T-cell (primary cell): ENCODE measurements at regions not wholly inside any gene's neighbourhood (a gene's known extent, or its start where the extent isn't known, plus 50 kb on each side); places are given as distances from the start of the nearest gene placed in this dataset.
"Not testable (repeated sequence)": the region's sequence is repeated elsewhere in the genome, so short reads cannot be mapped to it uniquely, and the experiment has no call there.

Experiments used
- ATAC-seq, 4 experiments: fragments of 200-7000 bp in 3 of 4; fragments of 150-1000 bp in 1 of 4; cut with Tn5 transposase; replicated peaks in 1 of 4; 1 replicate in 3 of 4; 2 replicates in 1 of 4; pipeline ENCODE4 v1.10.0; 2021; ENCODE audit warnings: moderate library complexity in 3 of 4, mild to moderate bottlenecking in 2 of 4, moderate number of reproducible peaks in 1 of 4
- CTCF ChIA-PET, 2 donors: fragments of 300-600 bp; sonication (Branson Sonifier 250); formaldehyde crosslinking; loops; one replicate each; lab custom pipeline; 2022; ENCODE audit warnings: antibody characterized with exemption in 2 of 2; lab: Charles Lee
- POLR2A ChIA-PET, 2 donors: fragments of 300-600 bp; sonication (Branson Sonifier 250); formaldehyde crosslinking; loops; one replicate each; lab custom pipeline; 2022; ENCODE audit warnings: antibody characterized with exemption in 2 of 2; lab: Charles Lee
- DNase-seq, 35 experiments: peaks; one replicate each; pipeline versions ENCODE4 v3.0.0 to v3.0.0-alpha.2; 2013 to 2023
- H3K27ac ChIP-seq: one replicate; pipeline ENCODE4 v1.5.1; 2013; ENCODE audit warnings: low read length
- H3K27me3 ChIP-seq, 2 experiments: replicated peaks in 1 of 2; 1 replicate in 1 of 2; 2 replicates in 1 of 2; pipeline versions ENCODE4 v1.6.1 to v1.7.0; 2013; ENCODE audit warnings: low read length in 1 of 2, mixed read lengths in 1 of 2; ENCODE audit not compliant: control insufficient read depth in 2 of 2, insufficient read depth in 2 of 2; ENCODE audit errors: extremely low read depth in 1 of 2
- H3K36me3 ChIP-seq, 2 donors: 1 replicate in 1 of 2; 2 replicates in 1 of 2; pipeline versions ENCODE4 v1.6.1 to v1.7.0; 2013; ENCODE audit warnings: low read length in 1 of 2; ENCODE audit not compliant: control insufficient read depth in 2 of 2, insufficient read depth in 1 of 2; ENCODE audit errors: extremely low read depth in 1 of 2
- H3K4me1 ChIP-seq, 2 experiments: 1 replicate in 1 of 2; 2 replicates in 1 of 2; pipeline versions ENCODE4 v1.6.1 to v1.7.0; 2013; ENCODE audit warnings: low read length in 2 of 2, mixed read lengths in 1 of 2; ENCODE audit not compliant: insufficient read depth in 2 of 2, control insufficient read depth in 1 of 2; ENCODE audit errors: extremely low read depth in 1 of 2
- H3K4me3 ChIP-seq, 2 donors: 1 replicate in 1 of 2; 2 replicates in 1 of 2; pipeline versions ENCODE4 v1.5.1 to v1.7.0; 2013; ENCODE audit warnings: mild to moderate bottlenecking in 2 of 2, low read length in 1 of 2, moderate library complexity in 1 of 2; ENCODE audit not compliant: control insufficient read depth in 1 of 2; ENCODE audit errors: extremely low read depth in 1 of 2
- H3K9me3 ChIP-seq: 2 replicates; pipeline ENCODE4 v1.7.0; 2013
- H3K27ac Mint-ChIP-seq, 2 donors: one replicate each; pipeline ENCODE4 v1.8.0; 2020 to 2021; ENCODE audit warnings: mild to moderate bottlenecking in 2 of 2, mixed read lengths in 2 of 2
- H3K27me3 Mint-ChIP-seq, 2 donors: one replicate each; pipeline ENCODE4 v1.8.0; 2021 to 2022; ENCODE audit warnings: mixed read lengths in 2 of 2
- H3K36me3 Mint-ChIP-seq: one replicate; pipeline ENCODE4 v1.8.0; 2021; ENCODE audit warnings: mixed read lengths
- H3K4me1 Mint-ChIP-seq, 3 donors: one replicate each; pipeline ENCODE4 v1.8.0; 2020 to 2022; ENCODE audit warnings: mixed read lengths in 3 of 3, mild to moderate bottlenecking in 1 of 3
- H3K4me3 Mint-ChIP-seq, 3 donors: one replicate each; pipeline ENCODE4 v1.8.0; 2020 to 2022; ENCODE audit warnings: mild to moderate bottlenecking in 3 of 3, mixed read lengths in 3 of 3, moderate library complexity in 3 of 3
- H3K9me3 Mint-ChIP-seq, 3 donors: one replicate each; pipeline ENCODE4 v1.8.0; 2020 to 2022; ENCODE audit warnings: mixed read lengths in 3 of 3
- WGBS: methylation state at CpG from one replicate; pipeline ENCODE4 v1.1.5; 2013; ENCODE audit warnings: missing lambda C conversion rate; ENCODE audit not compliant: insufficient coverage; 5-methylcytosine and 5-hydroxymethylcytosine counted together

- peaks cover 0 to 11% (median 6%) of the 10 kb centered on the region in 3 donors for H3K9me3 Mint-ChIP-seq
- POLR2A ChIA-PET: no interaction called here
- no peak overlapping the region for H3K4me3 Mint-ChIP-seq
- WGBS: 83% methylated on average over 1 of the region's 8 CpGs
- H3K9me3 ChIP-seq: no peaks in the 10 kb centered on the region
- no peak overlapping the region for H3K27ac ChIP-seq
- no peaks in the 10 kb centered on the region for H3K36me3 Mint-ChIP-seq
- CTCF ChIA-PET: no interaction called here
- no peak overlapping the region for H3K4me3 ChIP-seq
- no peaks in the 10 kb centered on the region for H3K27me3 ChIP-seq
- ATAC-seq: no peak
- H3K4me1 Mint-ChIP-seq: no peaks in the 10 kb centered on the region
- no peaks in the 10 kb centered on the region for H3K4me1 ChIP-seq
- DNase-seq: no peak
- no peaks in the 10 kb centered on the region for H3K27me3 Mint-ChIP-seq
- H3K36me3 ChIP-seq: no peaks in the 10 kb centered on the region
- H3K27ac Mint-ChIP-seq: no peak overlapping the region
Observed at GRCh38 chr2:150258781-150259307, 228.6 kb downstream of the RND3 start.

GRCh38 chr2:150256736-150257135, 230.7 kb downstream of the RND3 start:
- no peak overlapping the region for H3K27ac Mint-ChIP-seq
- DNase-seq (no peak), ATAC-seq (no peak)
- ChIA-PET CTCF (no interaction called here), POLR2A (no interaction called here)
- no CpG with 5 or more reads among the region's 3 CpGs for WGBS
- no peaks in the 10 kb centered on the region for H3K4me1 ChIP-seq
- H3K27me3 Mint-ChIP-seq: no peaks in the 10 kb centered on the region
- H3K36me3 ChIP-seq: no peaks in the 10 kb centered on the region
- no peaks in the 10 kb centered on the region for H3K4me1 Mint-ChIP-seq
- H3K9me3 ChIP-seq: no peaks in the 10 kb centered on the region
- no peaks in the 10 kb centered on the region for H3K27me3 ChIP-seq
- H3K4me3 Mint-ChIP-seq: no peak overlapping the region
- H3K36me3 Mint-ChIP-seq: no peaks in the 10 kb centered on the region
- peaks cover 0 to 6% (median 3%) of the 10 kb centered on the region in 3 donors for H3K9me3 Mint-ChIP-seq
- no peak overlapping the region for H3K27ac ChIP-seq
- no peak overlapping the region for H3K4me3 ChIP-seq

- H3K4me1 ChIP-seq: no peaks in the 10 kb centered on the region
- no peak overlapping the region for H3K27ac Mint-ChIP-seq
- H3K27me3 ChIP-seq: no peaks in the 10 kb centered on the region
- DNase-seq: no peak
- no peaks in the 10 kb centered on the region for H3K27me3 Mint-ChIP-seq
- ATAC-seq: no peak
- no peak overlapping the region for H3K4me3 ChIP-seq
- H3K36me3 ChIP-seq: no peaks in the 10 kb centered on the region
- no peak overlapping the region for H3K4me3 Mint-ChIP-seq
- H3K9me3 Mint-ChIP-seq: peaks cover 0 to 3% (median 0%) of the 10 kb centered on the region in 3 donors
- CTCF ChIA-PET: no interaction called here
- no peaks in the 10 kb centered on the region for H3K36me3 Mint-ChIP-seq
- H3K4me1 Mint-ChIP-seq: no peaks in the 10 kb centered on the region
- H3K9me3 ChIP-seq: no peaks in the 10 kb centered on the region
- H3K27ac ChIP-seq: no peak overlapping the region
- POLR2A ChIA-PET: no interaction called here
Observed at GRCh38 chr2:150255528-150255927, 231.9 kb downstream of the RND3 start.

GRCh38 chr2:150249735-150250134, 237.7 kb downstream of the RND3 start:
- 50% methylated on average over 1 of the region's 1 CpG for WGBS
- H3K4me3 ChIP-seq, H3K27me3 ChIP-seq, H3K27me3 Mint-ChIP-seq, H3K36me3 ChIP-seq, H3K4me3 Mint-ChIP-seq, H3K36me3 Mint-ChIP-seq, DNase-seq, CTCF ChIA-PET, H3K9me3 ChIP-seq, ATAC-seq, H3K27ac Mint-ChIP-seq, H3K27ac ChIP-seq, H3K4me1 Mint-ChIP-seq, POLR2A ChIA-PET, H3K4me1 ChIP-seq, H3K9me3 Mint-ChIP-seq: not testable (repeated sequence)

- H3K9me3 ChIP-seq: no peaks in the 10 kb centered on the region
- H3K4me3 ChIP-seq: no peak overlapping the region
- no peaks in the 10 kb centered on the region for H3K36me3 ChIP-seq
- Mint-ChIP-seq H3K4me1 (no peaks in the 10 kb centered on the region), H3K36me3 (no peaks in the 10 kb centered on the region), H3K9me3 (no peaks in the 10 kb centered on the region), H3K27me3 (no peaks in the 10 kb centered on the region), H3K4me3 (no peak overlapping the region), H3K27ac (no peak overlapping the region)
- H3K27ac ChIP-seq: no peak overlapping the region
- POLR2A ChIA-PET: no interaction called here
- WGBS: no CpG with 5 or more reads among the region's 1 CpG
- H3K27me3 ChIP-seq: no peaks in the 10 kb centered on the region
- DNase-seq: no peak
- CTCF ChIA-PET: no interaction called here
- no peak for ATAC-seq
- no peaks in the 10 kb centered on the region for H3K4me1 ChIP-seq
Observed at GRCh38 chr2:150247481-150247880, 240.0 kb downstream of the RND3 start.

- ChIA-PET POLR2A (no interaction called here), CTCF (no interaction called here)
- no peak overlapping the region for H3K27ac ChIP-seq
Observed at GRCh38 chr2:150234787-150235446, 252.6 kb downstream of the RND3 start.

GRCh38 chr2:150232871-150233270, 254.6 kb downstream of the RND3 start:
- no peak overlapping the region for H3K27ac Mint-ChIP-seq
- ChIA-PET POLR2A (no interaction called here), CTCF (no interaction called here)
- Histone ChIP-seq H3K36me3 (no peaks in the 10 kb centered on the region), H3K4me1 (no peaks in the 10 kb centered on the region), H3K9me3 (no peaks in the 10 kb centered on the region), H3K4me3 (no peak overlapping the region), H3K27me3 (no peaks in the 10 kb centered on the region), H3K27ac (no peak overlapping the region)
- DNase-seq (no peak), ATAC-seq (no peak)
- no peaks in the 10 kb centered on the region for H3K4me1 Mint-ChIP-seq
- H3K36me3 Mint-ChIP-seq: no peaks in the 10 kb centered on the region
- H3K27me3 Mint-ChIP-seq: no peaks in the 10 kb centered on the region
- no peak overlapping the region for H3K4me3 Mint-ChIP-seq
- H3K9me3 Mint-ChIP-seq: no peaks in the 10 kb centered on the region

More at GRCh38 chr2:150234787-150235446, 252.6 kb downstream of the RND3 start:
- no peak overlapping the region for H3K4me3 ChIP-seq
- H3K9me3 ChIP-seq: no peaks in the 10 kb centered on the region
- no peaks in the 10 kb centered on the region for H3K36me3 ChIP-seq
- no peak overlapping the region for H3K4me3 Mint-ChIP-seq
- H3K4me1 Mint-ChIP-seq: no peaks in the 10 kb centered on the region
- DNase-seq (no peak), ATAC-seq (no peak)
- no peaks in the 10 kb centered on the region for H3K27me3 ChIP-seq
- no peaks in the 10 kb centered on the region for H3K4me1 ChIP-seq
- H3K27me3 Mint-ChIP-seq: no peaks in the 10 kb centered on the region
- 80% methylated on average over 3 of the region's 7 CpGs for WGBS
- no peak overlapping the region for H3K27ac Mint-ChIP-seq
- H3K9me3 Mint-ChIP-seq: peaks cover 0 to 3% (median 0%) of the 10 kb centered on the region in 3 donors
- H3K36me3 Mint-ChIP-seq: no peaks in the 10 kb centered on the region
